Colonic mucosa (tissue), 4 donors: ENCODE measurements at regions not wholly inside any gene's neighbourhood (a gene's known extent, or its start where the extent isn't known, plus 50 kb on each side); places are given as distances from the start of the nearest gene placed in this dataset.

Experiments
- DNase-seq: peaks from one replicate; pipeline ENCODE4 v3.0.0-alpha.2; 2020
- H3K27ac ChIP-seq: fragments of 200-600 bp; one replicate; pipeline ENCODE4 v1.8.0; 2021
- H3K27me3 ChIP-seq: fragments of 200-600 bp; one replicate; pipeline ENCODE4 v1.8.0; 2021
- H3K36me3 ChIP-seq: fragments of 200-600 bp; one replicate; pipeline ENCODE4 v1.8.0; 2021
- H3K4me1 ChIP-seq: fragments of 200-600 bp; one replicate; pipeline ENCODE4 v1.8.0; 2021; ENCODE audit warnings: mild to moderate bottlenecking
- H3K4me3 ChIP-seq: fragments of 200-600 bp; one replicate; pipeline ENCODE4 v1.8.0; 2021
- H3K9ac ChIP-seq, 2 donors: one replicate each; pipeline ENCODE4 v1.7.0; 2013; ENCODE audit warnings: control low read depth in 2 of 2, low read depth in 2 of 2, low read length in 2 of 2
- H3K9me3 ChIP-seq: fragments of 200-600 bp; one replicate; pipeline ENCODE4 v1.8.0; 2021
- intact Hi-C: fragments of 100-400 bp; cut with DNase I; formaldehyde crosslinking; loops from one replicate; pipeline ENCODE4 v1.14.1; 2022
- TF ChIP-seq, protein P1 (sequence below): fragments of 200-600 bp; IDR thresholded peaks from one replicate; pipeline ENCODE4 v1.8.0; 2022; ENCODE audit warnings: antibody characterized with exemption, mild to moderate bottlenecking
- donor health status: healthy.
- donor health status: DM: no; HTN: no; CAD: no.
- donor health status: DM: no; HTN: no; CAD: no.

DNA sequence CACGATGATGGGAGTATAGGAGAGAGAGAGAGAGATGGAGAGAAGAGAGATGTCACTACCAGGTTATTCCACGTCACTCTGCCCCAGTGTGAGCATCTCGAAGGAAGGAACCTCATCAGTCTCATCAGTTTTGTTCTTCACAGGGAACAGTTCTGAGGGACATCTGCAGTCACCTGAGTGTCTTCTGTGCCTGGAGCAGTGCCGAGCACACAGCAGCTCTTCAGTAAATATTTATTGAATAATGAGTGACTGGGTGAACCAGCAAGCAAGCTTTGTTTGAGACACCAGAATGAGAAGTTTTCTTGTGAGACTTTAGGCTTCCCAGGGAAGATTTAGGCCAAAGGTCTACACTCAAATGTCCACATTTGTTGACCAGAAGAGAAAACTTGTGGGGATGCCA, 142.4 kb upstream of the IRX3 start:
- H3K36me3 ChIP-seq, result no peaks in the 10 kb centered on the region
- peaks cover 6% of the 10 kb centered on the region for H3K27me3 ChIP-seq
- DNase-seq, result no peak
- no peaks in the 10 kb centered on the region for H3K4me1 ChIP-seq
- intact Hi-C loops, result no loop called here
- no peak overlapping the region for H3K9ac ChIP-seq
- no peak overlapping the region for H3K4me3 ChIP-seq
- TF ChIP-seq, protein P1, sequence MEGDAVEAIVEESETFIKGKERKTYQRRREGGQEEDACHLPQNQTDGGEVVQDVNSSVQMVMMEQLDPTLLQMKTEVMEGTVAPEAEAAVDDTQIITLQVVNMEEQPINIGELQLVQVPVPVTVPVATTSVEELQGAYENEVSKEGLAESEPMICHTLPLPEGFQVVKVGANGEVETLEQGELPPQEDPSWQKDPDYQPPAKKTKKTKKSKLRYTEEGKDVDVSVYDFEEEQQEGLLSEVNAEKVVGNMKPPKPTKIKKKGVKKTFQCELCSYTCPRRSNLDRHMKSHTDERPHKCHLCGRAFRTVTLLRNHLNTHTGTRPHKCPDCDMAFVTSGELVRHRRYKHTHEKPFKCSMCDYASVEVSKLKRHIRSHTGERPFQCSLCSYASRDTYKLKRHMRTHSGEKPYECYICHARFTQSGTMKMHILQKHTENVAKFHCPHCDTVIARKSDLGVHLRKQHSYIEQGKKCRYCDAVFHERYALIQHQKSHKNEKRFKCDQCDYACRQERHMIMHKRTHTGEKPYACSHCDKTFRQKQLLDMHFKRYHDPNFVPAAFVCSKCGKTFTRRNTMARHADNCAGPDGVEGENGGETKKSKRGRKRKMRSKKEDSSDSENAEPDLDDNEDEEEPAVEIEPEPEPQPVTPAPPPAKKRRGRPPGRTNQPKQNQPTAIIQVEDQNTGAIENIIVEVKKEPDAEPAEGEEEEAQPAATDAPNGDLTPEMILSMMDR, result no peak
- H3K27ac ChIP-seq, result no peak overlapping the region
- no peaks in the 10 kb centered on the region for H3K9me3 ChIP-seq

DNA sequence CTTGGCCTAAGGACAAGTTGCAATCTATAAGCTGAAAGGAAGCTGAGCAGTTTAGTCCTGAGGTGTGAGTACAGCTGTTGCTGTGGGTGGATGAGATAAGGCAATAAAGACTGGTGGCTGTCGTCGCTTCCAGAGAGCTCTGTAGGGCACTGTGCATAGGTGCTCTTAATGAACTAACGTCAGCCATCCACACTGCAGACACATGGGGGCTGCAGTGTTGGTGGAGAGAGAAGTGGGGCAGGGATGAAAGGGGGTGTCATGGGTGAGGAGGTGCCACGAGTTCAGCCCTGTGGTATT, 139.9 kb upstream of the IRX3 start:
- Histone ChIP-seq H3K27me3 (peaks cover 6% of the 10 kb centered on the region), H3K4me3 (no peak overlapping the region), H3K9ac (no peak overlapping the region), H3K9me3 (no peaks in the 10 kb centered on the region), H3K4me1 (no peaks in the 10 kb centered on the region), H3K27ac (no peak overlapping the region), H3K36me3 (no peaks in the 10 kb centered on the region)
- intact Hi-C loops, result no loop called here
- no peak for DNase-seq
- TF ChIP-seq, protein P1, result no peak

DNA sequence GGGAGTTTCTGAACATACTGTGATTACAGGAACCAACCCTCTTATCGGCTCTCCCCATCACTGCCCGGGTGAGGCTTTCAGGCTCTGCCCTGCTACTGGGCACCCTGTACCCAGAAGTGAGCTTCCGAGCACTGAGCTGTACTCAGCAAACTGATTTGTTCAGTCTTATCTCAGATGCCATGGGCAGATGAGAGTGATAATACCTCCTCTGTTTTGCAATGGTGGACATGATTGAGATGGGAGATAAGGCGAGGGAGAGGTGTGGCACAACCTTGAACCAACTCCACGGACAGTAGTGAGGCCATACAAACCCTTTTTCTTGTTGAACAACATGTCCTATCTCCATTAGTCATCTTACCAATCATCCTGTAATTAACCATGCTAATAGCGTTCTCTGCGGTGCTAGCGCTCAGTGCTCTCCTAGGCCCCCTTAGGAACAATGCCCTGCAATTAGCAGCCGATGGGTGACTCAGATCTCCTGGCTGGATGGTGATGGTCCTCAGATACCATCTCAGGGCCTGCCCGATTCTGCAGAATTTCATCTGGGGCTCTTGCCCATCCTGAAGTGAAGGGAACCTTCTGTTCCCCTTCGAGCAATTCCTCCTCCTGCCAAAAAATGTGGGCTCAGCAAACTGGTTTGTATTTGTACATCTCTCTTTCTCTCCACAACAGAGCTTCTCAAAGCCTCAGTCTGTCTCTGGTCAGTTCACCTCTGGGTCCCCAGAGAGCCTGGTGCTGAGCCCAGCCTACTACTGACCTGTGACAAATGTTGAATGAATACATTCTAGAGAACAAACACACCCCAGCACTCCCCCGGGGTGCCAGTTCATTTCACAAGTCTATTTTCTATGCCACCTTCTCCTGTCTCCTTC, 139.3 kb upstream of the IRX3 start:
- no peak overlapping the region for H3K4me3 ChIP-seq
- no peak for DNase-seq
- intact Hi-C loops, result no loop called here
- no peak overlapping the region for H3K27ac ChIP-seq
- no peak overlapping the region for H3K9ac ChIP-seq
- no peaks in the 10 kb centered on the region for H3K36me3 ChIP-seq
- H3K4me1 ChIP-seq, result no peaks in the 10 kb centered on the region
- peaks cover 6% of the 10 kb centered on the region for H3K27me3 ChIP-seq
- no peaks in the 10 kb centered on the region for H3K9me3 ChIP-seq
- TF ChIP-seq, protein P1, result no peak

- no peaks in the 10 kb centered on the region for H3K4me1 ChIP-seq
- no peak overlapping the region for H3K9ac ChIP-seq
- DNase-seq, result no peak
- intact Hi-C loops, result no loop called here
- H3K36me3 ChIP-seq, result no peaks in the 10 kb centered on the region
- H3K27me3 ChIP-seq, result no peaks in the 10 kb centered on the region
- TF ChIP-seq, protein P1, result no peak
- no peak overlapping the region for H3K27ac ChIP-seq
- H3K4me3 ChIP-seq, result no peak overlapping the region
- no peaks in the 10 kb centered on the region for H3K9me3 ChIP-seq
Measured at GRCh38 chr16:54425068-54425467, 138.5 kb upstream of the IRX3 start.

DNA sequence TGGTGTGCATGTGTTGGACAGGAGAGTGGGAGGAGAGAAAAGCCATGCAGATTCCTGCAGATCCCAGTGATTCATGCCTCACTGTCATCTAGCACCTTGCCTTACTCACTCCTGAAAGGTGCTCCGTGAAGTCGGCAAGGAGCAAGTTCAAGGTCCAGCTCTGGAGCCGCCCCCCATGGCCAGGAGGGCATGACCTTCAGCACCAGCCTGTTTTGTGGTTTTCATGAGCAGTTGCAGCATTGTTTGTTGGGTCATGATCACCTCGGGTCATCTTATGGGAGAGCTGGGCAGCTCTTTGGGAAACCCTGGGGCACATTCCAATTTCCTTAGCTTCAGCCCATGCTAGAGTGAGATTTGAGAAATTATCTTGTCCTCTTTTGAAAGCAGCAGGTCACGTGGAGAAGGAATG, 137.5 kb upstream of the IRX3 start:
- no peaks in the 10 kb centered on the region for H3K36me3 ChIP-seq
- DNase-seq, result no peak
- no peak overlapping the region for H3K27ac ChIP-seq
- H3K4me3 ChIP-seq, result no peak overlapping the region
- no peaks in the 10 kb centered on the region for H3K4me1 ChIP-seq
- H3K27me3 ChIP-seq, result no peaks in the 10 kb centered on the region
- H3K9ac ChIP-seq, result no peak overlapping the region
- TF ChIP-seq, protein P1, result no peak
- intact Hi-C loops, result no loop called here
- H3K9me3 ChIP-seq, result no peaks in the 10 kb centered on the region
